ENCODE measurements at regions not wholly inside any gene's neighbourhood (a gene's known extent, or its start where the extent isn't known, plus 50 kb on each side); places are given as distances from the start of the nearest gene placed in this dataset.
"Not testable (repeated sequence)": the region's sequence is repeated elsewhere in the genome, so short reads cannot be mapped to it uniquely, and the experiment has no call there.

GRCh38 chr13:78060966-78061365 lies 142.3 kb upstream of the EDNRB start:
- DNase-seq = peak; percentile 2

- DNase-seq = not testable (repeated sequence)
Observed at GRCh38 chr13:78056865-78057264, 138.2 kb upstream of the EDNRB start.

DNA sequence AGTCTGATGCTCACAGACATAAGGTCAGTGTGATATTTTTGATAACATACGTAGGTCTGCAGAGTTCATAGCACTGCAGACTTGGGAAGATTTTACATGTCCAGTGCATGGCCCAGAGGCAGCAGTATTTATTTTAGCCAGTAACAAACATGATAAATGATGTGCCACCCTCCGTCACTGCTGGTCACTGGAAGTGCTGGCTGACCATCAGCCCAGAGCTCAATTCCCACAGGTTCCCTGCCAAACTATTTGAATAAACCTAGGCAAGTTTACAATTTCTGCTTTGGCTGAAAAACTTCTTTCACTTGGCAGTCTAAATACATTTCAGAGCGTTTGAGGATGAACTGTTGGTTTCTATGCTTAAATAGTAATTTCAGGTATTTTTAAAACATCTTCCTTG lies 135.5 kb upstream of the EDNRB start:
- DNase-seq = no peak

GRCh38 chr13:78047151-78047550 lies 128.5 kb upstream of the EDNRB start:
- no peak for DNase-seq

- DNase-seq = no peak
Observed at GRCh38 chr13:78046331-78046730, 127.7 kb upstream of the EDNRB start.

GRCh38 chr13:78045916-78046315 lies 127.3 kb upstream of the EDNRB start:
- no peak for DNase-seq

GRCh38 chr13:78041366-78041765 lies 122.7 kb upstream of the EDNRB start:
- DNase-seq = not testable (repeated sequence)

GRCh38 chr13:78040205-78040830 lies 121.7 kb upstream of the EDNRB start:
- no peak for DNase-seq

DNA sequence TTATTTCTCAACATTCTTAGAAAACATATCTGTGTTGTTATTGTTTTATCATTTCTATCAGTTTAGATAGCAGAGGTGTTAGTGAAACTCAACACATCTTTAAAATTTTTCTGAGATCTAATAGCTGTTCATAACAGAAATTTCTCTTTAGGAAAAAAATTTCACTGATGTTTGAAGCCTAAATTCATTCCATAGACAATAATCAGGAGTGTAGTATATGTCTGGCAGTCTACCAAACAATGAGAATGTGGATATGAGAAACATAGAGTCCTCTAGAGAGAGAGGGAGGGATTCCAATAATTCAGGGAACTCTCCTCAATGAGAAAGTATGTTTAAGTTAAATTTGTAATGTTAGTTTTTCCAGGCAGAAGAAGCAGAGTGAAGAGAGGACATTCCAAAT lies 118.2 kb upstream of the EDNRB start:
- DNase-seq = no peak

DNA sequence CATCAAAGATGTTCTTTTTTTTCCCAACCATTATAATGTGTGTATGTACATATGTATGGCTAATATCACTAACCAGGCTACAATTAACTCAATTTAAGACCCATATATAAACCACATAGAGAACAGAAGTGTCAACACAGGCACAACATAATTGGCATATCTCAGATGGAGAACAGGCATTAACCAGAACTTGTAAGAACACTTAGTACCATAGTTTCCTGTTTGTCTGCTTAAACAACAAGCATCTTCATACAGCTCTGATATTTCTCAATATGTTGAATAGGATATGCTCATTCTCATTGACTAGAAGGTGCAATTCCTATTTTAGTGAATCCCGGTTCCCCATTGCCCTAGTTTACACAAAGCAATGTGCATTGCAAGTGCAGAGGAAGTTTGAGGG lies 116.9 kb upstream of the EDNRB start:
- DNase-seq = no peak

GRCh38 chr13:78033509-78033908 lies 114.9 kb upstream of the EDNRB start:
- DNase-seq = no peak

GRCh38 chr13:78032132-78032531 lies 113.5 kb upstream of the EDNRB start:
- no peak for DNase-seq

DNA sequence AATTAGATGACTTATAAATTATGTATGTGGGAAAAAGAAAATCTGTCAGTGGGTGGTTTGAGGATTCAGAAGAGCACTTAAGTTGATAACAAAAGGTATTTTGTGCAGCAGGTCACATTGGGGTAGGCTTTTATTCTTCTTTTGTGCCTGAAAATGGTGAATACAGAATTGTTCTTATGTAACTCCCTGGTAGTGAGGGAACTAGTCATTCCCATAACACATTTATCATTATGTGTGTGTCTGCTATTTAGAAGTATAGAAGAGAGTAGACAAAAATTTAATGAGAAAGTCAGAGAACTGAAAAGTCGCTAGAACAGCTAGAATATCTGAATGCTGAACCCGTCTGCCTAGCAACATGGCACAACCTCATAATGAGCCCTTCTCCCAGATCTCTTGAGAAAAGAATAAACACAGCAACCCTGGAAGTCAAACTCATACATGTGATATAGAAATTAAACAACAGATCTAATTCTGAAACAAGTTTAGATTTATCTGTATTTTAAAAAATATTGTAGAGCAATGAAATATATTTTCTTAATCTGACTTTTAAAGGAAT lies 111.8 kb upstream of the EDNRB start:
- peak; percentile 13 for DNase-seq

DNA sequence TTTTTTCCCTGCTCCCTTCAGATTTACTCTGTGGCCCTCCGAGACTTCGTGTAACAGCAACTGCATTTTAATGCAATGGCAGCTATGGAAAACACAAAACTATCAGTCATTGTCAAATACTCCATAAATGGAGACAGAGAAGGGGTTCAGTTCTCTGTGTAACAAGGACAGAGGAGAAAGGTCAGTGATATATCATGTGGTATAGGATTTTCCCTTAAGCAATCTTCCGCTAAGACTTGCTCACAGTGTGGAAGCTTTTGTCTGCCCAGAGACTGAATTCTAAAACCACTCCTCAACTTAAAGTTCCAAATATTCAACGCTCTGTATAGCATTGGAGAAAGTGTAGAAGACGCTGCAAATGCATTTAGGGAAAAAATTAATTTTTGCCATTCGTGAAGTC lies 111.3 kb upstream of the EDNRB start:
- peak; percentile 25 for DNase-seq

GRCh38 chr13:78028960-78029359 lies 110.3 kb upstream of the EDNRB start:
- no peak for DNase-seq

- DNase-seq = no peak
Observed at GRCh38 chr13:78024996-78025395, 106.4 kb upstream of the EDNRB start.

DNA sequence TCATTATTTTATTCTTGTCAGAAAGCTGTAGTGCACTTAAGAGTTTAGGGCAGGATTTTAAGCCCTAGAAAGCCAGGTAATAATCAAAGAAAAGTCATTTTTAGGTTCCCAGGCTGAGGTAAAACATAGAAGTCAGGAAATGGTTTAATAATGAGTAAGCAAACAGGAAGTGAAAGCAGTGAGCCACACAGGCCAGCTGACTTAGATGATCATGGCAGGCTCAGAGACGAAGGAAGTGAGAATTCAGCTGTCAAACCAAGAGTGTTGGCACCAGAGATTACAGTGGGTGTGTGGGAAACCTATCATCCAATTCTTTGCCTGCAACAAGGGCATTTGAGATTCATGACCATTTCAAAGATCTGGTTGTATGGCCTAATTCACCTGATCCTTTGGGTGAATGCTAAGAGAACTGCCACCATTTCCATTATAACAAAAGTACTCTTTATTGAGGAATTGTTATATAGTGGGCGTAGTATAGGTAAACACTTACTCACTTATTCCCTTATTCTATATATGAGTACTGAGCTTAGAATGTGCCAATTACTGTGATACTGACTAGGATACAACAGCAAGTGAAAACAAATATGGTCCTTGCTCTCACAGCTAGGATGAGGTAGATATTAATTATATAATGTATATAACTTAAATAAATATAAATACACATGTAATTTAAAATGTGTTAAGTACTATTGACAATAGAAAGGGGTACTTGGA lies 103.7 kb upstream of the EDNRB start:
- DNase-seq = no peak

DNA sequence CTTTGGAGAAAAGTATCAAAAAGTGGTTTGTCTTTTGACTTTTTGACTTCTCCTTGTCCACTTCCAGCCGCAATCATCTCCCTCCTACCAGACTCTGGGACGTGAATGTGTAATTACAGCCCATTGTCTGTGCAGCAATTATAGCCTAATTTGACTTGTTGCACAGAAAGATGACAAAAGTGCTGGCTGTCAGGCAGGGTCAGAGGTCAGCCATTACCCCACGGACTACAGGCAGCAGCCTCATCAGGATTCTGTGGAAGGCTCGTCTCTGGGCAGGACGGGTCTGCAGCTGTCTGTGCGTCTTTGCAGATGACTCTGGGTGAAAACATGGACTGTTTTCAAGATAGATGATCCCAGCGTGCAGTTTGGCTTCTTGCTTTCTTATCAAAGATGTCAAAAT lies 102.2 kb upstream of the EDNRB start:
- DNase-seq = peak; percentile 57

DNA sequence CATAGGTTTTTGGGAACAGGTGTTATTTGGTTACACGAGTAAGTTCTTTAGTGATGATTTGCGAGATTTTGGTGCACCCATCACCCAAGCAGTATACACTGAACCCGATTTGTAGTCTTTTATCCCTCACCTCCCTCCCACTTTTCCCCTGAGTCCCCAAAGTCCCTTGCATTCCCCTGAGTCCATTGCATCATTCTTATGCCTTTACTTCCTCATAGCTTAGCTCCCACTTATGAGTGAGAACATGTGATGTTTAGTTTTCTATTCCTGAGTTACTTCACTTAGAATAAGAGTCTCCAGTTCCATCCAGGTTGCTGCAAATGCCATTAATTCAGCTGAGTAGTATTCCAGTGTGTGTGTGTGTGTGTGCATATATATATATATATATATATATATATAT lies 97.2 kb upstream of the EDNRB start:
- no peak for DNase-seq

DNA sequence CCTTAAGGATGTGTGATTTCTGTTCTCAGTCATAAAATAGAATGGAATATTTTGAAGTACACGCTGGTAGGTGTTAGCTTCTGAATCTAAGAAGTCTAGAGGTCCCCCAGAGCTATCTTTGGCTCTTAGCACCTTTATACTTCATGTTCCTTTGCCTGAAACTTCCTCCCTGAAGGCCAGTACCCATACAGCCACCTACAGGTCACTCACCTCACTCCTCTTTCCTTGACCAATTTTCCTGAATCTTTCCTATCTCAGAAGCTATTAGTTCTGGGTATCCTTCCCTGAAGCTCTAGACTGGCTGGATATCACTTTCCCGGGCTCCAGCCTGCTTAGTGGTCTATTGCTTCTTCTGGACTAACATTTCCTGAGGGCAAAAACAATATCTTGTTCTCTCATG lies 93.4 kb upstream of the EDNRB start:
- DNase-seq = no peak

- no peak for DNase-seq
Observed at GRCh38 chr13:78004821-78005220, 86.2 kb upstream of the EDNRB start.

DNA sequence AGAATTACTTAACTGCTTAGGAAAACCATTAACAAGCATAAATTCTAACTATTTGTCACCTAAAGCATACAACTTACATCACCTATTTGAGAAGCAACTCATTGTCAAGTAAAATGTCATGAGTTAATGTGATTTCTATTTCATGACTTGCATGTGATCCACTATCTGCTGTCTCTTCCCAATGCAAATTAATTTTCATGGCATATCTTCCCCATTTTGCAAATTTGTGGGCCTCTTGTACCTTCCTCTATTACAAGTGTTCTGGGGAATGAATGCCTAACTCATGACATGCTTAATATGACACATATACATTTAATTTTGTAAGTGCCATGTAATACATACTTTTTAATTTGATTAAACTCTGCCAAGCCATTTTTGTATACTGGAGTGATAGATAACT lies 81.1 kb upstream of the EDNRB start:
- DNase-seq = no peak

DNA sequence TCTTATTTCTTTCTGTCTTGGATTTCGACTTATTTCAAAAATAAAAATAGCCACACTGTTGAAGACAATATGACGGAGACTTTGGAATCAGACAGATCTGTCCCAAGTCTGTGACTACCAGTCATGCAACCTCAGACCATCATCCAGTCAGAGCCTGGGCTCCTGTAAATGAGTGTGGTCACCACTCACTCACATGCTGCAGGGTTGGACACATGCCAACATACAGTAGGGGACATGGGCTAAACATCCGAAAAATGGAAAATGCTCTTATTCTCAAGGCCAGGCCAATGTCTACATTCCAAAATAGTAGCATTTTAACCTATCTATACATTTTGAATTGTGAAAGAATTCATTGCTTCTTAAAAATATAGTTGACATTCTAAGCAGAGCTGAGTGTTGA lies 75.5 kb upstream of the EDNRB start:
- no peak for DNase-seq

GRCh38 chr13:77991003-77991402 lies 72.4 kb upstream of the EDNRB start:
- DNase-seq = no peak

DNA sequence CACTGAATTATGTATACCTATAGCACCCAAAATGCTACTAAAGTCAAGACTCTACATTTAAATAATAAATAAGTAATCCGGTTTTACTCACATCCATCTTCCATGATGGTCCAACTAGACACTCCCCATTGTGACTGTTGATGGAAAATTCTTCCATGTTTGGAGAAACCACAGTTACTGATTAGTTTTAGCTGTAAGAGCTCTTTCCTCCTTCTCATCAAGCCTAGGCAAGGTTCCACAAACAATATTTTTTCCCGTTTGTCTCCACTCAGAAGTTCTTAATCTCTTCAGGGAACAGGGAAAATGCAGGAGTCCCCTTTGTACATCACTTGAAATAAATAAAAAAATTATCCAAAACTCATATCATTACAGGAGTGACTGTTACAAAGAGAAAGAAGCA lies 70.7 kb upstream of the EDNRB start:
- no peak for DNase-seq

All from eye (tissue), 1 donor.